GM18505 (cell line): ENCODE measurements at regions not wholly inside any gene's neighbourhood (a gene's known extent, or its start where the extent isn't known, plus 50 kb on each side); places are given as distances from the start of the nearest gene placed in this dataset.
"Not testable (repeated sequence)": the region's sequence is repeated elsewhere in the genome, so short reads cannot be mapped to it uniquely, and the experiment has no call there.

Experiments
- ATAC-seq: cut with Tn5 transposase; IDR thresholded peaks from one replicate; pipeline ENCODE4 v1.9.1; 2021; ENCODE audit not compliant: unreplicated experiment

DNA sequence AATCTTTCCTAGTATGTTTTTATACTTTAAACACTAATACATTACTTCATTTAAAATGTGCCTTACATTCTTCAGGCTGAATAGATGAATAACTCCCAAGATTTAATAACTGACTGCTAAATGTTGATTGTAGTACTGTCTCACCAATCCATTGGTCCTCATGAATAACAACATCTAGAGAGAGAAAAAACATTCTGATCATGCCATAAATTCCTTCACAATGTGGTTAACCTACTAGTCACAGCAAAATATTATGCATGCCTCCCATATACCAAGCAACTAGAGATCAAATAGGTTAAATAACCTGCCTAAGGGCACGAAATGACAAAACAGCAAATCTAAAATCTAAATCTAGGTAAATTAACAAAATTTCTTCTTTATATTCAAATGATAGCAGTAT lies 66.2 kb downstream of the SYT15 start:
- ATAC-seq = not testable (repeated sequence)

DNA sequence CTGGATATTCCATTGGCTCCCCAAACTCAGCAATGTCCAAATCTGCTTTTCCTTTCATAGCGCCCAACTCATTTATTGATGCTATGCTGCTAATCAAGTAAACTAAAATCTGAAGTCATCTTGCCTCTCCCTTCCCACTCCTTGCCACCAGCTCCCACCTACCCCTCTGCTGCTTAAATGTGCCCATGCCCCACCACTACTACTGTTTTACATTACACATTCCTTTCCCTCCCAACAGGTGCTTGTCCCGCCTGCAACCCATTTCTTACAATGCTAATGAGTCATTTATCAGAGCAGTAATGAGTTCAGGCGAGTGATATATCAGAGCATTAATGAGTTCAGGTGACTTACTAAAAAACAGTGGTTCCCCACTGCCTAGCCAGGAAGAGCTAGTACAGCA lies 67.2 kb downstream of the SYT15 start:
- not testable (repeated sequence) for ATAC-seq

DNA sequence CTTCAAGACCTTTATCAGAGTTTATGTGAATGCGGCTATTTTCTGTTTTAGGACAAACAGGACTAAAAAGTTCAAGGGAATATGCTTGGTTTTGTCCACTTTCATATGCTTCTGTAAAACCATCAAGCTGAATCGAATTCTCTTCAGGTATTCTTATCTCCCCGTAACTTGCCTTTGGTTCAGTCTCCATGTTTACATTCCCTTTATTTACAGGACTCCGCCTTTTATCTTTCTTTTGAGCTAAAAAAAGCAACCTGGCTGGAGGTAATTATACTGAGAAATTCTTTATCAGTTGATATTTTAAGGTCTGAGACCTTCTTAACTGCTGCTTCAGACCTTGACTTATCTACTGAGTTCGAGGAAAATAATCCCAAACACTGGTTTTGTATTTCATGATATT lies 72.0 kb downstream of the SYT15 start:
- ATAC-seq = not testable (repeated sequence)

DNA sequence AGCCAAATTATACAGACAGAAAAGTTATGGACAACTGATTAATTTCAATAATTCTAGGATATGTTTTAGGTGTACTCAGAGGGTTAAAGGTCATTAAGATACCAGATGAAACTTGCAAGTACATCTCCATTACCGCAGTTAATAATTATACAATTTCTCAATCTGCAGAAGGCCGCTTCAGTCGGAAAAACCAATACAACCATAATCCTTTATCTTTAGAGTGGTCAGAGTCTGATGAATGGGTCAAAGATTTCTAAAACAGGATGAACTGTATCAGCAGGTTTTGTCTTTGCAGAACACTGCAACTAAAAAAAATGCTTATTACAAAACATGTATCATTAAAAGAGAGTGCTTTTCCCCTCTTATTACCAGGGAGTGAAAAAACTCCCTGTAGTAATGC lies 78.5 kb downstream of the SYT15 start:
- not testable (repeated sequence) for ATAC-seq

DNA sequence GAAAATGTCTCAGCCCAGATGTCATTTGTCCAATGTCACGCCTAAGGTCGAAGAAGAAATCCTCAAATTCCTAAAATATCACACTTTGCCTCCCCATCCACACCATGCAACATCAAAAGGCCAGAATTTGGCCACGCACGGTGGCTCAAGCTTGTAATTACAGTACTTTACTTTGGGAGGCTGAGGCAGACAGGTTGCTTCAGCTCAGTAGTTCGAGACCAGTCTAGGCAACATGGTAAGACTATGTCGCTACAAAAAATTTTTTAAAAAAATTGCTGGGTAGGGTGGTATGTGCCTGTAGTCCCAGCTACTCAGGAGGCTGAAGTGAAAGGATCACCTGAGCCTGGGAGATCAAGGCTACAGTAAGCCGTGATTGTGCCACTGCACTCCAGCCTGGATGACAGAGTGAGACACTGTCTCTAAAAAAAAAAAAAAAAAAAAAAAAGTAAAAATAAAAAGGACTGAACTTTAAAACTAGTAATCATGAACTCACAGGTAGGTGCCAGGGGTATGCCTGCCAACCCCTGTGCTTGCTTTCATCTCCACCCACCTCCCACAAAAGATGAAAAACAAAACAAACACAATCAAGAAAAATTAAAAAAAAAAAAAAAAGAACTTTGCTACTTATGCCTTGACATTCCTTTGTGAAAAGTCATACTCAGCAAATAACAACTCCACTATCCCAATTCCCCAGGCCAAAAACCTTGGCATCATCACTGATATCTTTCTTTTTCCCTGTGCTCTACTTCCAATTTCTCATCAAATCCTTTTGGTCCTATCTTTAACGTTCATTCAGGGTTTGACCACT lies 81.3 kb downstream of the SYT15 start:
- ATAC-seq = not testable (repeated sequence)

DNA sequence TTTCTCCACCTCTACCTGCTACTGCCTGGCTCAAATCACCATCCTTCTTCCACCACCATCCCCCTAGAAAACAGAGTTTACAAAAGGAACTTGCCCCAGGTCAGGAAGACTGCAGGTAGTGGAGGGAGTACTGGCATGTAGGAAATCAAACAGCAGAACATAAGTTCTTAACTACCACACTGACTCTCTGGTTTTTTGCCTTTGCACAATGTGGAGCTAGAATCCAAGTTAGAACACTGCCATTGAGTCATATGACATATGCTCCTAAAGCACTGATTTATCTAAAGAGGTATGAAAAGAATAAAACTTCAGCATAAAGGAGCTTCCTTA lies 81.9 kb downstream of the SYT15 start:
- not testable (repeated sequence) for ATAC-seq

DNA sequence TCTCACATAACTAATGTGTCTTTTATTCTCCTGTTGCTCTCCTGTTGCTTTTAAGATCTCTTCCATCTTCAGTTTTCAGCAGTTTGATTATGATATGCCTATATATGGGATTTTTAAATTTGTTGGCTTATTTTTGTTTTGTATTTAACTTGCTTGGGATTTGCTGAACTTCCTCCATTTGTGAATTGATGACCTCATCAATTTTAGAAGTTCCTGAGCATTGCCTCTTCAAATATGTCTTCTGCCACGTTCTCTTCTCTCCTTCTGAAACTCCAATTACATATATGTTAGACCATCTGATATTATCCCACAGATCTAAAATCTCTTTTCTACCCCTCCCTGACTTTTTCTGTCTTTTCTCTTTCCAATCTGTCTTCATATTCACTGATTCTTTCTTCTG lies 86.6 kb downstream of the SYT15 start:
- not testable (repeated sequence) for ATAC-seq

DNA sequence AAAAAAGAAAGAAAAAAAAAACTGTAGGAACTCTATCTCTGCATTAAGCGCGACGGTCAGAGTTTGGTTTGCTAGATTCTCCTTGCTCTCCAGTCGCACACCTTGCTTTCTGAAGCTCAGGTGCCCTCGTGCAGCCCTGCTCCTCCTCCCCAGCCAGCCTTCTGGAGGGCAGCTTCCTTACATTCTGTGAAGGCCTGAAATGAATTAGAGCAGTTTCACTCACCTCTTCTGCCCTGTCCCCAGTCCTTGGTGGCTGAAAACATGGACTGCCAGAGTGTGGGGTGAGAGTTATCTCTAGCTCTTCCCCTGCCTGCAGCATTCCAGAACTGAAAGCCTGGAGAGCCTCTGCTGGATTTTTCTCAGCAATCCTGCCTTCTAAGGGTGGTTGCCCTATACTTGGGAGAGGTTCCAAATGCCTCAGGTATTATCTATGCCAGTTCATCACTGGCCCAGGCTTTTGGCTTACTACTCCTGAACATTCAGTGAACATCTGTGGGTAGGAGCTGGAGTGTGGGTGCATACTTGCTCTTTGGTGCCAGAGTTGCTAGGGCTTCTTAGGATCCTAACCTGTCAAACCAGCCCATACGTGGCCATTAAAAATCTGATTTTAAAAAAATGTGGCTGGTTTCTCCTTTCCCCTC lies 89.5 kb downstream of the SYT15 start:
- not testable (repeated sequence) for ATAC-seq

DNA sequence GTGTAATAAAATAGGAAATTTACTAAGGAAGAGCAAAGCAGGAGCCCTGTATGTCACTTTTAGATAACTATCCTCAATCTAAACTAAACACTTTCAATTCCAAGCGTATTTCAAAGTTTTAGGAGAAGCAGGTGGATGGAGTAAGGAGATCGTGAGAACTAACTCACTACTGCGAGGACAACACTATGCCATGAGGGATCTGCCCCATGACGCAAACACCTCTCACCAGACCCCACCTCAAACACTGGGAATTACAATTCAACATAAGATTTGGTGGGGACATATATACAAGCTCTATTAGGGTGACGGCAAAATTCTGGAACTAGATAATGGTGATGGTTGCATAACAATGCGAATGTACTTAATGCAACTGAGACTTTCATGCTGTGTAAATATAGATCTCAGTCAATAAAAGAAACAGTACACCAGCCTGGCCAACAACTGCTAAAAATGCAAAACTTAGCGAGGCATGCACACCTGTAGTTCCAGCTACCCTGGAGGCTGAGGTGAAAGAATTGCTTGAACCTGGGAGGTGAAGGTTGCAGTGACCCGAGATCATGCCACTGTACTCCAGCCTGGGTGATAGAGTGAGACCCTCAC lies 99.0 kb downstream of the SYT15 start:
- not testable (repeated sequence) for ATAC-seq

DNA sequence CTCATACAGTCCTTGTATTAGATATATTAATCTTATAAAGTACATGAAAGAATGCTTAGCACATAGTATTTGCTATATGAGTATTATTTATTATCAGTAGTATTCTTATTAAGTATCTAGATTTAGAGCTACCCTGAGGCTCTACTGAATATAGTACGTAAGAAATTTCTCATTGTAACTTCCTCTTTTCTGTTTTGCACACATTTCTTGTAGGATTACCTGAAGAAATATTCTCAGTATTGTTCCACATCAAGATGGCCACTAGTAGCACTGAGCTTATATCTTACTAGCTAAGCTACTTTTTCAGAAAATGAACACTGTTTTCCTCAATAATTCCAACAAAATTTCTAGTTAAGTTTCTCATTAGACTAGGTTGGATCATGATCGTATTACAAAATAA lies 112.5 kb downstream of the SYT15 start:
- not testable (repeated sequence) for ATAC-seq

DNA sequence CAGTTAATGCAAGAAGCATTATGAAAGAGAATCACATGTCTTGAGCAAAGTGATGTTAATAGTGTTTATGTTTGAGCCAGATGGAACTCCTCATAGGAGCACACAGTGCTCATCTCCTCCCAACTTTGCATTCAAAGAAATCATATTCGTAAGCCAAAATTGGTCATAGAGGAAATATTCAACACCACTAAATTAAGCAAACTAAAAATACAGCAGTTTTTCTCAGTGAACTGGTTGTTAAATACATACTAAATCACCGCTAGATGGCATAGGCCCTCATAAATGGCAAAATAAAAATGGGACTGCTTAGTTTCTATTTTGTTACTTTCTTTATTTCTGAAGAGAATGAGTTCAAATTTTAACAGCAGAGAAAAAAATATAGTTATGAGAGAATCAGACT lies 114.3 kb downstream of the SYT15 start:
- not testable (repeated sequence) for ATAC-seq

DNA sequence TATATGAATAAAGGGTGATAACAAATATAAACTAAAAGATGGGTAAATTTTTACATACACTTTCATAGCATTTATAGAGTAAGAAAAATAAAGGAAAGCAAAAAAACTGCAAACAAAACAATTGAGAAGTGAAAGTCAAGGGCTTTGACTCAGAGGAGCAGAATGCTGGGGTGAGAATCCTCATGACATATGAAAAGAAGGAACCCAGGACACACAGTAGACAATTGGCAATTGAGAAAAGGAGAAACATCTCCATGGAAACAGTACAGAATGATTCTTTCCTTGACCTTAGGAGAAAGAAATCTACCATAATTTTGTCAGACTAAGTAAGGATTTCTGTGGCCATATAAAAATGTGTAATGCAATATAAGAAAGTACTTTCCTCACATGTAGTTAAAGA lies 138.3 kb downstream of the SYT15 start:
- ATAC-seq = not testable (repeated sequence)

DNA sequence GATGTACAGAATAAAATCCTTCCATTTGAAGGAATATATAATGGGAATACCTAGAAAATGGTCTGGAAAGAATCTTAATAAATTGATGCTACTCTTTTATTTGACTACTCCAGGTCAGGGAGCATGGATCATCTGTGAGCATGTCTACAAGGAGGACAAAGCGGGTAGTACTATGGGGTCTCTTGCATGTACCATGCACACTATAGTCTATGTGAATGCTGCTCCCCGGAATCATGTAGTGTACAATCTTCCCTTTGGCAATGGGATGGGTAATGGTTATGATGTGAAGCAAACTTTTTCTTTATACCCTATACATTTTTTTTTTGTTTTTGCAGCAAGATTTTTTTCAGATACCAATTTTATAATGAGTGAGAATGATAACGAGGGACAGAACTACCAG lies 139.1 kb downstream of the SYT15 start:
- ATAC-seq = not testable (repeated sequence)

DNA sequence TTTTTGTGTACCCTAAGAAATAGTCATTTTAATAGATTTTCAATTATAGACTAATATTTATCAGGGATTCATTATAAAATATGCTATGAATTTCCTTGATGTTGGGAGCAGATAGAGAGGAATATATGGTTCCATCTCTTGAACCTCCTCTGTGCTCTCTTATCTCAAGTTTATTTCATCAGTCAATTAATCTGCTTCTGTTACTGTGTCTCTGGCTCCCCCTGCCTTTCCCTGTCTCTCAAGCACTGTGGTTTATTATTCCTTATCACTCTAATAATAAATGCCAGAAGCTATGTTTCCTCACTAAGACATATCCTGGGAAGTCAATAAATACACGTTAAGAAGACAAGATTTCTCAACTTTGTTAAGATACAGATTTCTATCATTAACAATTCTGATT lies 141.5 kb downstream of the SYT15 start:
- not testable (repeated sequence) for ATAC-seq

DNA sequence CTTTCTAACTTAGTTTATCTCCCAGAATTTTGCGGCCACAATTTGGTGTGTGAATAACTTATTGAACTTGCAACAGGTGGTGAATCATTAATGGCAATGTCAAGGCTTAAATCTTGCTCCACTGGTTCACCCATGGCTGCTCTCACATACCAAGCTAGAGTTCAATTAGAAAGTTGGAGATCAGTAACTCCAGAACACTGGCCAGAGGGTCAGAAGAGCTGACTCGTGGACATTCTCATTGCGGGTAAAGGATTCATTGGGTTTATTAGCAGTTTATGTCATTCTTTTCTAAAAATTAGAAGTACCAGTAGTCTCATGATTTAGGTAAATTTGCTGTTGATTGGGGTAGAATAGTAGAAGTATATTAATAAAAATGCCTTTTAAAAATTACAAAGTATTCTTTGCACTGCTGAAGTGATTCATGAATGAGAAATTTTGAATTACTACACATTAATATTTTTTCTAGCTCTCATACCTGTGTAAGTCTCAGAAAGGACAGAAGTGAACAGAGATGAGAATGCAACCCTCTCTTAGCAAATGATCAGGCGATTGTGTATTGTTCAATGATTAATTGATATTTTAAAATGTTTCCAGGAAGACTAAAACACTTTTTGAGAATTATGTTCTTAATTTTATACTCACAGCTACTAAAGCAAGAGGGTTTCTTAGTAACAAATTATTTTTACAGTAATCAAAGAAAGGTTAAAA lies 142.0 kb downstream of the SYT15 start:
- not testable (repeated sequence) for ATAC-seq

DNA sequence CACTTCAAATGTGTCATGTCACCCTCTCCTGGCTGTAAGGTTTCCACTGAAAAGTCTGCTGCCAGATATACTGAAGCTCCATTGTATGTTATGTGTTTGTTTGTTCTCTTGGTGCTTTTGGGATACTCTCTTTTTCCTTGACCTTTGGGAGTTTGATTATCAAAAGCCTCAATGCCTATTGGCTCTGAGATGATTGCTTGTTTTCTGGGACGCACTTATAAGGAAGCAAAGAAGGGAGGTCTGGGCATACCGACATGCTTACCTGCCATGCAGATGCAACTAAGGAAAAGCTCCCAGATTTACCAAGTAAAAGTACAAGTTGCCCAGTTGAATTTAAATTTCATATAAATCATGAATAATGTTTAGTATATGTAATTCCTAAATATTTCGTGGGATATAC lies 145.3 kb downstream of the SYT15 start:
- not testable (repeated sequence) for ATAC-seq

DNA sequence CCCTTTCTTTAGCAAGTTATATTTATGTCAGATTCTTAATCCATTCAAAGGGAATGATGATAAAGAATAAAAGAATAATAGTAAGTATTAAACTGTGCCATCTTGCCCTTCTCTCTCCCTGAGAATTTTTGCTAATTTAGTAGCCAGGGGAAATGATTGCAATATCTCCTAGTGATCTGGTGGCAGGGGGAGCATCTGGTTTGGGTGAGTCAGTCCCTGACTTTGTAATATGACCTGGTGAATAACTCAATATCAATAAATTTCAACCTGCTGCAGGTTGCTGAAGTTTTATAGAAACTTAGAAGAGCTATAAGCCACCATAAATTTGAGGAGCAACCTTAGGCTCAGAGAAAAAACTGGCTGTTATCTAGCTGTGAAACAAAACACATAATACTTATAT lies 149.4 kb downstream of the SYT15 start:
- not testable (repeated sequence) for ATAC-seq

DNA sequence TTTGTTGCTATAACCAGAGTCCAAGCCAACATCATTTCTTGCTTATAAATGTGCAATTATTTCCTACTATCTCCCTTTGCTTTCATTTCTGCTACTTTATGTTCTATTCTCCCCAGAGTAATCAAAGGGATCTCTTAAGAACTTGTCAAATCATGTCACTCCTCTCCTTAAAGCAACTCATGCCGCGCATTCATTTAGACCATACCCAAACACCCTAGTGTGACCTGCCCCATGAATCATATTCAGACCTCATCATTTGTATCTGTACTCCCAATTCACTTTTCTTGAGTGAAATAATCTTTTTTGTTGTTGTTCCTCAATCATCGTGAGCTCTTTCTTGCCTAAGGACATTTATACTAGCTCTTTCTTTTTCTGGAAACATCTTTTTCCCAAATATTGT lies 151.8 kb downstream of the SYT15 start:
- not testable (repeated sequence) for ATAC-seq

DNA sequence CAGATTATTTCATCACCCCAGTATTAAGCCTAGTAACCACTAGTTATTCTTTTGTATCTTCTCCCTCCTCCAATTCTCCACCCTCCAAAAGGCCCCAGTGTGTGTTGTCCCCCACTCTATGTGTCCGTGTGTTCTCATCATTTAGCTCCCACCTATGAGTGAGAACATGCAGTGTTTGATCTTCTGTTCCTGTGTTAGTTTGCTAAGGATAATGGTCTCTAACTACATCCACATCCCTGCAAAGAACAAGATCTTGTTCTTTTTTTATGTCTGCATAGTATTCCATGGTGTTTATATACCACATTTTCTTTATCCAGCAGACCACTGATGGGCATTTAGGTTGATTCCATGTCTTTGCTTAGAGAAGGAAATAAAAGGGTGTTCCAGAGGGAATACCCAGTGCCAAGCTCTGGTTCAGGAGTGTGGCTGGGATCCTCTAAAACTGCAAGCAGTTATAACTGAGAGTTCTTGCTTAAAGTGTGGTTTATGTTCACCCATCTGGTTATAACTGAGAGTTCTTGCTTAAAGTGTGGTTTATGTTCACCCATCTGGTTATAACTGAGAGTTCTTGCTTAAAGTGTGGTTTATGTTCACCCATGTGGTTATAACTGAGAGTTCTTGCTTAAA lies 154.8 kb downstream of the SYT15 start:
- ATAC-seq = not testable (repeated sequence)

DNA sequence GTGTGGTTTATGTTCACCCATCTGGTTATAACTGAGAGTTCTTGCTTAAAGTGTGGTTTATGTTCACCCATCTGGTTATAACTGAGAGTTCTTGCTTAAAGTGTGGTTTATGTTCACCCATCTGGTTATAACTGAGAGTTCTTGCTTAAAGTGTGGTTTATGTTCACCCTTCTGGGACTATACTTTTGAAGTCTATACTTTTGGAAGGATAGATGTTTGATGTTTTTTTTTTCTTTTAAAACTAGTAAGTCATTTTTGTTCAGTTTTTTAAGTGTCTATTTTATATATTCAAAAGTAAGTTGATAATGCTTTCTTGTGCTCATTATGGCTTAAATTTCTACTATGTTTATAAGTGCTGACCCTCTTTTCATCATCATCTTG lies 155.3 kb downstream of the SYT15 start:
- ATAC-seq = not testable (repeated sequence)

DNA sequence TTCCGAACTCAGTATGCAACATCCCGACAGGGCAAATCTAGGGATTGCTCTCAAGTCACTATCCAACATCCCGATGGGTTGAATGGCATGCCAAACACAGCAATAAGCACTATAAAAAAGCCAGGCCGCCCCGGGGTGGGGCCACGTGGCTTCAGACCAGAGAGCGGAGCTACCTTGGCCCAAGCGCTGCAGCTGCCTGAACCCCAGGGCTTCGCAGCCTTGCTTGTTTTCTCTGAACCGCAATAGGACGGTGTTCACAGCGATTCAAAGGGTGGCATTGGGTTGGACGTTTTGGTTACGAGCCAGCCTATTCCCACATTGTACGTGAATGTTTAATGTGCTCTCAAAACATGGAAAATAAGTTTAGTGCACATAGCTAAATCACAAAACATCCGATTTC lies 161.0 kb downstream of the SYT15 start:
- not testable (repeated sequence) for ATAC-seq
